PC-9 (cell line): ENCODE measurements at regions not wholly inside any gene's neighbourhood (a gene's known extent, or its start where the extent isn't known, plus 50 kb on each side); places are given as distances from the start of the nearest gene placed in this dataset.

Source experiments
- EZH2 ChIP-seq: fragments of 200-600 bp; sonication (generic); IDR thresholded peaks from 2 replicates; pipeline ENCODE4 v1.8.0; 2017; ENCODE audit warnings: antibody characterized with exemption, low read depth
- TF ChIP-seq, protein P1 (sequence below): fragments of 200-600 bp; sonication (generic); conservative IDR thresholded peaks from 2 replicates; pipeline ENCODE4 v1.6.1; 2017; ENCODE audit warnings: mixed run types, antibody characterized with exemption, mild to moderate bottlenecking, moderate library complexity

DNA sequence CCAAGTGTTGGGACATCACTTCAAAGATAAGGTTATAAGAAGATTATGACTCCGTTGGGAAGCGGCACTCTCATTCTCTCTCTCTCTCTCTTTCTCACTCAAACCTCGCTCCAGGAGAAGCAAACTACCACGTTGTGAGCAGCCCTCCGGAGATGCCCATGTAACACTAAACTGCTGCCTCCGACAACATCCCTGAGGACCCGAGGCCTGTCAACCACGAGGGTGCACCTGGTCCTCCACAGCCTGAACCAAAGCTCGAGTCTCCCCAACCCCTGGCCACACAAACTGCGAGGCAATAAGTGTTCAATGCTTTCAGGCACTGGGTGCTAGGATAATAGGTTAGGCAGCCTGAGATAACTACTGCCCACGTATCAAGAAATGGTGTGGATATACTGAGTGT is 654.5 kb upstream of the ID2 start:
- TF ChIP-seq, protein P1, sequence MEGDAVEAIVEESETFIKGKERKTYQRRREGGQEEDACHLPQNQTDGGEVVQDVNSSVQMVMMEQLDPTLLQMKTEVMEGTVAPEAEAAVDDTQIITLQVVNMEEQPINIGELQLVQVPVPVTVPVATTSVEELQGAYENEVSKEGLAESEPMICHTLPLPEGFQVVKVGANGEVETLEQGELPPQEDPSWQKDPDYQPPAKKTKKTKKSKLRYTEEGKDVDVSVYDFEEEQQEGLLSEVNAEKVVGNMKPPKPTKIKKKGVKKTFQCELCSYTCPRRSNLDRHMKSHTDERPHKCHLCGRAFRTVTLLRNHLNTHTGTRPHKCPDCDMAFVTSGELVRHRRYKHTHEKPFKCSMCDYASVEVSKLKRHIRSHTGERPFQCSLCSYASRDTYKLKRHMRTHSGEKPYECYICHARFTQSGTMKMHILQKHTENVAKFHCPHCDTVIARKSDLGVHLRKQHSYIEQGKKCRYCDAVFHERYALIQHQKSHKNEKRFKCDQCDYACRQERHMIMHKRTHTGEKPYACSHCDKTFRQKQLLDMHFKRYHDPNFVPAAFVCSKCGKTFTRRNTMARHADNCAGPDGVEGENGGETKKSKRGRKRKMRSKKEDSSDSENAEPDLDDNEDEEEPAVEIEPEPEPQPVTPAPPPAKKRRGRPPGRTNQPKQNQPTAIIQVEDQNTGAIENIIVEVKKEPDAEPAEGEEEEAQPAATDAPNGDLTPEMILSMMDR: no peak
- TF ChIP-seq EZH2: no peak
